ENCODE measurements at regions not wholly inside any gene's neighbourhood (a gene's known extent, or its start where the extent isn't known, plus 50 kb on each side); places are given as distances from the start of the nearest gene placed in this dataset.

- Histone ChIP-seq H3K4me3 (no peak overlapping the region), H3K36me3 (no peaks in the 10 kb centered on the region), H3K9me3 (no peaks in the 10 kb centered on the region), H3K27ac (no peak overlapping the region), H3K27me3 (peaks cover 3% of the 10 kb centered on the region), H3K4me1 (no peaks in the 10 kb centered on the region)
- 45% methylated on average over 6 of the region's 6 CpGs for WGBS
- no peak for DNase-seq (ENCODE audit: low spot score in 2 of 2)
- TF ChIP-seq EP300 (IDR thresholded peaks at IDR 0.05): no peak
- no peak for TF ChIP-seq CTCF (IDR thresholded peaks at IDR 0.05)
- no peak for TF ChIP-seq POLR2AphosphoS5 (IDR thresholded peaks at IDR 0.05)
- TF ChIP-seq POLR2A (IDR thresholded peaks at IDR 0.05): no peak
Measured at GRCh38 chr20:33908336-33908735, 85.4 kb upstream of the RALY start.

DNA sequence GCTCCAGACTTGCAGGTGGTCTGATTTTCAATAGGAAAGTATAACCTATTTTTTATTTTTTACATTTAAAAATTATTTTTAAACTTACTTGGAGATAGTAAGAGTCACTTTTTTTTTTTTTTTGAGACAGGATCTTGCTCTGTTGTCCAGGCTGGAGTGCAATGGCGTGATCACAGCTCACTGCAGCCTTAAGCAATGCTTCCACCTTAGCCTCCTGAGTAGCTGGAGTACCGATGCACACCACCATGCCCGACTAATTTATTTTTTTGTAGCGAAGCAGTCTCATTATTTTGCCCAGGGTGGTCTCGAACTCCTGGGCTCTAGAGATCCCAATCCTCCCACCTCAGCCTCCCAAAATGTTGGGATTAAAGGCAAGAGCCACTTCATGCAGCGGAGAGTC lies 84.8 kb upstream of the RALY start:
- H3K4me3 ChIP-seq: no peak overlapping the region
- no peaks in the 10 kb centered on the region for H3K36me3 ChIP-seq
- DNase-seq (ENCODE audit: low spot score in 2 of 2): no peak
- H3K27ac ChIP-seq: no peak overlapping the region
- no peak for TF ChIP-seq EP300 (IDR thresholded peaks at IDR 0.05)
- TF ChIP-seq CTCF (IDR thresholded peaks at IDR 0.05): no peak
- no peak for TF ChIP-seq POLR2AphosphoS5 (IDR thresholded peaks at IDR 0.05)
- no peak for TF ChIP-seq POLR2A (IDR thresholded peaks at IDR 0.05)
- H3K9me3 ChIP-seq: no peaks in the 10 kb centered on the region
- WGBS: 95% methylated on average over 6 of the region's 6 CpGs
- peaks cover 3% of the 10 kb centered on the region for H3K27me3 ChIP-seq
- no peaks in the 10 kb centered on the region for H3K4me1 ChIP-seq

- Histone ChIP-seq H3K4me1 (no peaks in the 10 kb centered on the region), H3K27ac (no peak overlapping the region)
- WGBS: 74% methylated on average over 6 of the region's 6 CpGs
Measured at GRCh38 chr20:33909331-33909921, 84.3 kb upstream of the RALY start.

DNA sequence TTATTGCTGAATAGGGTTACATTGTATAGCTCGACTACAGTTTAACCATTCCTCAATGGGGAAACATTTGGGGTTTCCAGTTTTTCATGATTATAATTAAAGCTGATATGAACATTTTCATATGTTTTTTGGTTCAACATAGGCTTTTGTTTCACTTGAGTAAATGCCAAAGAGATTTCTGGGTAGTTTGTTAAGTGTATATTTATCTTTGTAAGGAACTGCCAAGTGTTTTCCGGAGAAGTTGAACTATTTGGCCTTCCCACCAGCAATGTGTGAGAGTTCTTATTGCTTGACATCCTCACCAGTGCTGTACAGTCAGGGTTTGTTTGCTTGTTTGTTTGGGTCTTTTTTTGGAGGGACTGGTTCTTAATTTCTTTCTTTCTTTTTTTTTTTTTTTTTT lies 83.7 kb upstream of the RALY start:
- no peak overlapping the region for H3K4me3 ChIP-seq
- WGBS: 74% methylated on average over 2 of the region's 2 CpGs
- H3K4me1 ChIP-seq: no peaks in the 10 kb centered on the region
- no peak overlapping the region for H3K27ac ChIP-seq
- no peaks in the 10 kb centered on the region for H3K9me3 ChIP-seq
- no peak for TF ChIP-seq POLR2AphosphoS5 (IDR thresholded peaks at IDR 0.05)
- TF ChIP-seq CTCF (IDR thresholded peaks at IDR 0.05): no peak
- TF ChIP-seq POLR2A (IDR thresholded peaks at IDR 0.05): no peak
- no peak for TF ChIP-seq EP300 (IDR thresholded peaks at IDR 0.05)
- H3K27me3 ChIP-seq: peaks cover 3% of the 10 kb centered on the region
- H3K36me3 ChIP-seq: no peaks in the 10 kb centered on the region
- DNase-seq (ENCODE audit: low spot score in 2 of 2): no peak

More at GRCh38 chr20:33909331-33909921, 84.3 kb upstream of the RALY start:
- Histone ChIP-seq H3K27me3 (peaks cover 3% of the 10 kb centered on the region), H3K36me3 (no peaks in the 10 kb centered on the region), H3K9me3 (no peaks in the 10 kb centered on the region), H3K4me3 (no peak overlapping the region)
- no peak for DNase-seq (ENCODE audit: low spot score in 2 of 2)
- no peak for TF ChIP-seq CTCF (IDR thresholded peaks at IDR 0.05)
- TF ChIP-seq POLR2A (IDR thresholded peaks at IDR 0.05): no peak
- TF ChIP-seq EP300 (IDR thresholded peaks at IDR 0.05): no peak
- no peak for TF ChIP-seq POLR2AphosphoS5 (IDR thresholded peaks at IDR 0.05)

GRCh38 chr20:33910529-33911327 lies 83.0 kb upstream of the RALY start:
- WGBS: 94% methylated on average over 6 of the region's 6 CpGs
- H3K4me1 ChIP-seq: no peaks in the 10 kb centered on the region
- no peaks in the 10 kb centered on the region for H3K9me3 ChIP-seq
- no peak for DNase-seq (ENCODE audit: low spot score in 2 of 2)
- no peak overlapping the region for H3K27ac ChIP-seq
- H3K36me3 ChIP-seq: no peaks in the 10 kb centered on the region
- TF ChIP-seq CTCF (IDR thresholded peaks at IDR 0.05): no peak
- TF ChIP-seq POLR2AphosphoS5 (IDR thresholded peaks at IDR 0.05): no peak
- TF ChIP-seq POLR2A (IDR thresholded peaks at IDR 0.05): no peak
- TF ChIP-seq EP300 (IDR thresholded peaks at IDR 0.05): no peak
- H3K4me3 ChIP-seq: no peak overlapping the region
- peaks cover under 1% of the 10 kb centered on the region for H3K27me3 ChIP-seq

Measured in suprapubic skin (tissue), 4 donors.